ENCODE measurements at regions not wholly inside any gene's neighbourhood (a gene's known extent, or its start where the extent isn't known, plus 50 kb on each side); places are given as distances from the start of the nearest gene placed in this dataset.

GRCh38 chr11:129636926-129637325 is 178.7 kb upstream of the TMEM45B start:
- Histone ChIP-seq H3K27me3 (ENCODE audit: insufficient read depth, insufficient read length) (no peaks in the 10 kb centered on the region), H3K36me3 (ENCODE audit: insufficient read depth, insufficient read length, low read length) (no peaks in the 10 kb centered on the region), H3K9me3 (ENCODE audit: insufficient read depth, low read length) (no peaks in the 10 kb centered on the region), H3K9ac (ENCODE audit: insufficient read length, low read depth) (no peak overlapping the region), H3K4me3 (ENCODE audit: insufficient read length, low read depth) (no peak overlapping the region), H3K4me1 (ENCODE audit: insufficient read depth, insufficient read length) (no peaks in the 10 kb centered on the region)
- DNase-seq (ENCODE audit: low read depth, low spot score) = no peak
- no peak for TF ChIP-seq YY1 (IDR thresholded peaks at IDR 0.05; ENCODE audit: insufficient read depth, insufficient read length)

GRCh38 chr11:129637473-129637872 is 178.2 kb upstream of the TMEM45B start:
- Histone ChIP-seq H3K36me3 (ENCODE audit: insufficient read depth, insufficient read length, low read length) (no peaks in the 10 kb centered on the region), H3K4me1 (ENCODE audit: insufficient read depth, insufficient read length) (no peaks in the 10 kb centered on the region), H3K9me3 (ENCODE audit: insufficient read depth, low read length) (no peaks in the 10 kb centered on the region), H3K27me3 (ENCODE audit: insufficient read depth, insufficient read length) (no peaks in the 10 kb centered on the region), H3K9ac (ENCODE audit: insufficient read length, low read depth) (no peak overlapping the region), H3K4me3 (ENCODE audit: insufficient read length, low read depth) (no peak overlapping the region)
- TF ChIP-seq YY1 (IDR thresholded peaks at IDR 0.05; ENCODE audit: insufficient read depth, insufficient read length) (no peak), SUZ12 (IDR thresholded peaks at IDR 0.05; ENCODE audit: extremely low read depth, insufficient read depth, insufficient read length) (no peak), ZNF274 (IDR thresholded peaks at IDR 0.05; ENCODE audit: low read depth, low read length) (no peak)
- DNase-seq (ENCODE audit: low read depth, low spot score) = no peak

GRCh38 chr11:129637983-129638776 is 177.5 kb upstream of the TMEM45B start:
- Histone ChIP-seq H3K36me3 (ENCODE audit: insufficient read depth, insufficient read length, low read length) (no peaks in the 10 kb centered on the region), H3K27me3 (ENCODE audit: insufficient read depth, insufficient read length) (no peaks in the 10 kb centered on the region), H3K9me3 (ENCODE audit: insufficient read depth, low read length) (no peaks in the 10 kb centered on the region), H3K4me1 (ENCODE audit: insufficient read depth, insufficient read length) (no peaks in the 10 kb centered on the region), H3K4me3 (ENCODE audit: insufficient read length, low read depth) (no peak overlapping the region), H3K9ac (ENCODE audit: insufficient read length, low read depth) (no peak overlapping the region)
- TF ChIP-seq SUZ12 (IDR thresholded peaks at IDR 0.05; ENCODE audit: extremely low read depth, insufficient read depth, insufficient read length) (no peak), ZNF274 (IDR thresholded peaks at IDR 0.05; ENCODE audit: low read depth, low read length) (no peak)
- no peak for DNase-seq (ENCODE audit: low read depth, low spot score)

GRCh38 chr11:129639300-129639699 is 176.3 kb upstream of the TMEM45B start:
- no peak for TF ChIP-seq YY1 (IDR thresholded peaks at IDR 0.05; ENCODE audit: insufficient read depth, insufficient read length)
- no peak for TF ChIP-seq ZNF274 (IDR thresholded peaks at IDR 0.05; ENCODE audit: low read depth, low read length)
- no peak for TF ChIP-seq SUZ12 (IDR thresholded peaks at IDR 0.05; ENCODE audit: extremely low read depth, insufficient read depth, insufficient read length)
- Histone ChIP-seq H3K4me1 (ENCODE audit: insufficient read depth, insufficient read length) (no peaks in the 10 kb centered on the region), H3K9me3 (ENCODE audit: insufficient read depth, low read length) (no peaks in the 10 kb centered on the region), H3K27me3 (ENCODE audit: insufficient read depth, insufficient read length) (no peaks in the 10 kb centered on the region), H3K36me3 (ENCODE audit: insufficient read depth, insufficient read length, low read length) (no peaks in the 10 kb centered on the region), H3K4me3 (ENCODE audit: insufficient read length, low read depth) (no peak overlapping the region), H3K9ac (ENCODE audit: insufficient read length, low read depth) (no peak overlapping the region)
- DNase-seq (ENCODE audit: low read depth, low spot score) = no peak

- no peak overlapping the region for H3K4me3 ChIP-seq (ENCODE audit: insufficient read length, low read depth)
- no peaks in the 10 kb centered on the region for H3K27me3 ChIP-seq (ENCODE audit: insufficient read depth, insufficient read length)
- no peak for DNase-seq (ENCODE audit: low read depth, low spot score)
- H3K4me1 ChIP-seq (ENCODE audit: insufficient read depth, insufficient read length) = no peaks in the 10 kb centered on the region
- H3K9me3 ChIP-seq (ENCODE audit: insufficient read depth, low read length) = no peaks in the 10 kb centered on the region
- TF ChIP-seq SUZ12 (IDR thresholded peaks at IDR 0.05; ENCODE audit: extremely low read depth, insufficient read depth, insufficient read length) = no peak
- TF ChIP-seq ZNF274 (IDR thresholded peaks at IDR 0.05; ENCODE audit: low read depth, low read length) = no peak
- no peak for TF ChIP-seq YY1 (IDR thresholded peaks at IDR 0.05; ENCODE audit: insufficient read depth, insufficient read length)
- H3K36me3 ChIP-seq (ENCODE audit: insufficient read depth, insufficient read length, low read length) = no peaks in the 10 kb centered on the region
- no peak overlapping the region for H3K9ac ChIP-seq (ENCODE audit: insufficient read length, low read depth)
These were observed 175.0 kb upstream of the TMEM45B start for GRCh38 chr11:129640671-129641070.

GRCh38 chr11:129643031-129643721 is 172.5 kb upstream of the TMEM45B start:
- no peak for TF ChIP-seq ZNF274 (IDR thresholded peaks at IDR 0.05; ENCODE audit: low read depth, low read length)
- TF ChIP-seq YY1 (IDR thresholded peaks at IDR 0.05; ENCODE audit: insufficient read depth, insufficient read length) = no peak
- TF ChIP-seq SUZ12 (IDR thresholded peaks at IDR 0.05; ENCODE audit: extremely low read depth, insufficient read depth, insufficient read length) = no peak
- H3K4me3 ChIP-seq (ENCODE audit: insufficient read length, low read depth) = no peak overlapping the region
- no peak overlapping the region for H3K9ac ChIP-seq (ENCODE audit: insufficient read length, low read depth)
- no peaks in the 10 kb centered on the region for H3K36me3 ChIP-seq (ENCODE audit: insufficient read depth, insufficient read length, low read length)
- no peaks in the 10 kb centered on the region for H3K27me3 ChIP-seq (ENCODE audit: insufficient read depth, insufficient read length)
- no peak for DNase-seq (ENCODE audit: low read depth, low spot score)
- no peaks in the 10 kb centered on the region for H3K9me3 ChIP-seq (ENCODE audit: insufficient read depth, low read length)
- H3K4me1 ChIP-seq (ENCODE audit: insufficient read depth, insufficient read length) = no peaks in the 10 kb centered on the region

- no peak for DNase-seq (ENCODE audit: low read depth, low spot score)
- H3K36me3 ChIP-seq (ENCODE audit: insufficient read depth, insufficient read length, low read length) = no peaks in the 10 kb centered on the region
- H3K9me3 ChIP-seq (ENCODE audit: insufficient read depth, low read length) = no peaks in the 10 kb centered on the region
- no peaks in the 10 kb centered on the region for H3K4me1 ChIP-seq (ENCODE audit: insufficient read depth, insufficient read length)
- TF ChIP-seq YY1 (IDR thresholded peaks at IDR 0.05; ENCODE audit: insufficient read depth, insufficient read length) (no peak), ZNF274 (IDR thresholded peaks at IDR 0.05; ENCODE audit: low read depth, low read length) (no peak), SUZ12 (IDR thresholded peaks at IDR 0.05; ENCODE audit: extremely low read depth, insufficient read depth, insufficient read length) (no peak)
- no peaks in the 10 kb centered on the region for H3K27me3 ChIP-seq (ENCODE audit: insufficient read depth, insufficient read length)
- H3K9ac ChIP-seq (ENCODE audit: insufficient read length, low read depth) = no peak overlapping the region
- no peak overlapping the region for H3K4me3 ChIP-seq (ENCODE audit: insufficient read length, low read depth)
These were observed 171.3 kb upstream of the TMEM45B start for GRCh38 chr11:129644326-129644725.

Data from NT2/D1 (cell line).